HEK293T (cell line): ENCODE measurements at regions not wholly inside any gene's neighbourhood (a gene's known extent, or its start where the extent isn't known, plus 50 kb on each side); places are given as distances from the start of the nearest gene placed in this dataset.

ENCODE experiments used
- CTCF ChIA-PET: fragments of 350-600 bp; formaldehyde crosslinking; extraction: SDS; loops from one replicate; lab custom pipeline; 2021; ENCODE audit warnings: antibody characterized with exemption, inconsistent platforms; lab: Yijun Ruan, JAX
- POLR2A ChIA-PET: fragments of 350-600 bp; formaldehyde crosslinking; extraction: SDS; loops from one replicate; lab custom pipeline; 2020; ENCODE audit warnings: antibody characterized with exemption, inconsistent platforms; lab: Yijun Ruan, JAX
- DNase-seq: peaks from one replicate; pipeline ENCODE4 v3.0.0; 2012; ENCODE audit warnings: mixed read lengths; ENCODE audit errors: extremely low spot score
- ARNT ChIP-seq: fragments of 450-650 bp; IDR thresholded peaks from 2 replicates; pipeline ENCODE4 v1.6.1; 2017; ENCODE audit warnings: mild to moderate bottlenecking
- BHLHE40 ChIP-seq: fragments of 450-650 bp; IDR thresholded peaks from 2 replicates; pipeline ENCODE4 v1.6.1; 2016; ENCODE audit warnings: mild to moderate bottlenecking, moderate library complexity, borderline replicate concordance
- CTBP1 ChIP-seq: fragments of 450-650 bp; IDR thresholded peaks from 2 replicates; pipeline ENCODE4 v1.6.1; 2016; ENCODE audit warnings: borderline replicate concordance
- ELF4 ChIP-seq: fragments of 450-650 bp; IDR thresholded peaks from 2 replicates; pipeline ENCODE4 v1.6.1; 2017; ENCODE audit warnings: antibody characterized with exemption
- FOXA1 ChIP-seq: fragments of 450-650 bp; IDR thresholded peaks from 2 replicates; pipeline ENCODE4 v1.6.1; 2016; ENCODE audit warnings: mild to moderate bottlenecking
- FOXK2 ChIP-seq: fragments of 450-650 bp; IDR thresholded peaks from 2 replicates; pipeline ENCODE4 v1.6.1; 2016; ENCODE audit warnings: mild to moderate bottlenecking
- FOXM1 ChIP-seq: fragments of 450-650 bp; IDR thresholded peaks from 2 replicates; pipeline ENCODE4 v1.6.1; 2017; ENCODE audit warnings: mild to moderate bottlenecking, borderline replicate concordance
- HDGF ChIP-seq: fragments of 450-650 bp; IDR thresholded peaks from 2 replicates; pipeline ENCODE4 v1.6.1; 2017; ENCODE audit warnings: antibody characterized with exemption, borderline replicate concordance
- L3MBTL2 ChIP-seq: fragments of 450-650 bp; conservative IDR thresholded peaks from 2 replicates; pipeline ENCODE4 v1.6.1; 2016; ENCODE audit warnings: mild to moderate bottlenecking
- LEF1 ChIP-seq: fragments of 450-650 bp; IDR thresholded peaks from 2 replicates; pipeline ENCODE4 v1.6.1; 2017; ENCODE audit warnings: mild to moderate bottlenecking, borderline replicate concordance
- NFRKB ChIP-seq: fragments of 450-650 bp; IDR thresholded peaks from 2 replicates; pipeline ENCODE4 v1.6.1; 2016; ENCODE audit warnings: mild to moderate bottlenecking, moderate library complexity
- SP1 ChIP-seq: fragments of 450-650 bp; IDR thresholded peaks from 2 replicates; pipeline ENCODE4 v1.6.1; 2017
- SUZ12 ChIP-seq: fragments of 450-650 bp; IDR thresholded peaks from 2 replicates; pipeline ENCODE4 v1.6.1; 2016; ENCODE audit warnings: mild to moderate bottlenecking
- TARDBP ChIP-seq: fragments of 450-650 bp; IDR thresholded peaks from 2 replicates; pipeline ENCODE4 v1.6.1; 2016
- ZNF384 ChIP-seq: fragments of 450-650 bp; IDR thresholded peaks from 2 replicates; pipeline ENCODE4 v1.6.1; 2016
- TF ChIP-seq, protein P1 (sequence below): fragments of 450-650 bp; IDR thresholded peaks from 2 replicates; pipeline ENCODE4 v1.6.1; 2016

DNA sequence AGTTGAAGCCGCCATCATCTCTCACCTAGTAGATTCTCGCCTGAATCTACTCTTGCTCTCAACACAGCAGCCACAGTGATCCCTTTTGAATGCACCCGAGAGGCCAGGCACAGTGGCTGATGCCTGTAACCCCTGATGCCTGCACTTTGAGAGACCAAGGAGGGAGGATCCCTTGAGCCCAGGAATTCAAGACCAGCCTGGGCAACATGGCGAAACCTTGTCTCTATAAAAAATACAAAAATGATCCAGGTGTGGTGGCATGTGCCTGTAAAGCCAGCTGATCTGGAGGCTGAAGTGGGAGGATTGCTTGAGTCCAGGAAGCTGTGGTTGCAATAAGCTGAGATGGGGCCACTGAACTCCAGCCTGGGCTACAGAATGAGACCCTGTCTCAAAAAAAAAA, 60.3 kb upstream of the EML4 start:
- no peak for TF ChIP-seq CTBP1
- TF ChIP-seq, protein P1, sequence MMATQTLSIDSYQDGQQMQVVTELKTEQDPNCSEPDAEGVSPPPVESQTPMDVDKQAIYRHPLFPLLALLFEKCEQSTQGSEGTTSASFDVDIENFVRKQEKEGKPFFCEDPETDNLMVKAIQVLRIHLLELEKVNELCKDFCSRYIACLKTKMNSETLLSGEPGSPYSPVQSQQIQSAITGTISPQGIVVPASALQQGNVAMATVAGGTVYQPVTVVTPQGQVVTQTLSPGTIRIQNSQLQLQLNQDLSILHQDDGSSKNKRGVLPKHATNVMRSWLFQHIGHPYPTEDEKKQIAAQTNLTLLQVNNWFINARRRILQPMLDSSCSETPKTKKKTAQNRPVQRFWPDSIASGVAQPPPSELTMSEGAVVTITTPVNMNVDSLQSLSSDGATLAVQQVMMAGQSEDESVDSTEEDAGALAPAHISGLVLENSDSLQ = no peak
- no peak for TF ChIP-seq HDGF
- POLR2A ChIA-PET = no interaction called here
- DNase-seq = no peak
- CTCF ChIA-PET = no interaction called here

DNA sequence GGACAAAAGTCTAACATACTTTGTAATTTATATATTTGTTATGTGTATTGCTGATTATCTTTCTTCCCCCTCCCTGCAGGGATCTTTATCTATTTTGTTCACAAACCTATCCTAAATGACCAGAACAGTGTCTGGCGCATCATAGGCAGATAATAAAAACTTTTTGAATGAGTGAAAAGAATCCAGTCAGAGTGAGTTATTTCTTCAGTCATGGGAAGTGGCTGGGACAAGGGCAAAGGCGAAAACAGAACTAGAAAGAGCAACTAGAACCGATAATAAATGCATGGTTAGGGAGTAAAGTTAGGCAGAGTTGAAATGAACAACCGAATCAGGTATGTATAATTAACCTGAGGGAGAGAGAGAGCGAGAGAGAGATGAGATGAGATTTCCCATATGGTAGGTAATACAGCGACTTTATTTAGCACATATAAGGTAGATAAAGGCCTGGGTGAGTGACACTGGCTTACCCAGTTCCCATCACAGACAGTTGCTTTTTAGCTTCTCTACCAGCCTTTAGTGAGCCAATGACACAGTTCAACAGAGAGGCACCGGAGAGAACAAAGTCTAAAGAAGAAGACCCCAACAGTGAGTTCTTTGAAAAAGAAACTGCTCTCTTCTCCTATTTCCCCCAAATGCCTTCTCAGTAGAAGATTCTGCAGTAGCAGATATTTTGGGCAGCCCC, 59.1 kb upstream of the EML4 start:
- CTCF ChIA-PET = interaction anchor here (0.5 to 0.9 kb wide), 2 partner anchors 10 to 18 kb away, joined by 3 read pairs; no protein-coding TSS in a partner anchor
- no peak for DNase-seq
- POLR2A ChIA-PET = no interaction called here
- no peak for TF ChIP-seq TARDBP
- no peak for TF ChIP-seq ELF4
- no peak for TF ChIP-seq FOXM1
- TF ChIP-seq FOXK2 = no peak
- no peak for TF ChIP-seq NFRKB
- TF ChIP-seq CTBP1 = no peak
- no peak for TF ChIP-seq BHLHE40
- no peak for TF ChIP-seq SUZ12

DNA sequence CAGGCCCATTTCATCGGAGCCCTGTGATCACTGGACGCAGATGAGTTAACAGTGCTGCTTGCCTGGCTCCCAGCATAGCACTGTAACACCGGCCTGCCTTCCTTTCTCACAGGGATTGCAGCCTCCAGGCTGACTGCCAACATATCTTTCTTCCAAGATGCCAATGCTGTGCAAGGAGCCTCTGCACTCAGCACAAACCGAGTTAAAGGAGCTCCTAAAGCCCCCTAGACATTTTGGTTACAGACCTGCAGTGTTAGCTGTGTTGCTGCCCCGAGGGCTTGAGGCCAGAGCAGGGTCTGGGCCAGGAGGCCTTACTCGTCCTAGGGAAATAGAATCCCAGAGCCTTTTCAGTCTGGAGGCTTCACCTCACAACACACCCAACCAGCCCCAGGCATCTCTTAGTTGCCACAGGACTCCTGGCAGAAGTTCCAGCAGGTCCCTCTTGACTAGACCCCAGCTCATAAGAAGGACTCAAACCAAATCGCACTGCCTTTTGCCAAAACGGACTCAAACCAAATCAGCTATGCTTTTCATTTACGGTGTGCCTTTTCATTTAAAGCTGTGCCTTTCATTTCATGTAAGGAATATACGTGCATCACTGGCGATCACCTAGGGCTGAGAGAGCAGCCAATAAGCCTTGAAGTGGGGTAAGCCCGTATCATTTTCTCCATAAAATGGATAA, 58.4 kb upstream of the EML4 start:
- DNase-seq = no peak
- CTCF ChIA-PET = interaction anchor here (0.5 to 0.9 kb wide), 3 partner anchors 11 to 23 kb away, joined by 3 read pairs; no protein-coding TSS in a partner anchor
- TF ChIP-seq ZNF384 (no peak), HDGF (no peak), CTBP1 (no peak), ARNT (no peak), FOXK2 (no peak), FOXA1 (no peak), ELF4 (no peak), BHLHE40 (no peak), NFRKB (no peak)
- TF ChIP-seq, protein P1 = no peak
- POLR2A ChIA-PET = no interaction called here

DNA sequence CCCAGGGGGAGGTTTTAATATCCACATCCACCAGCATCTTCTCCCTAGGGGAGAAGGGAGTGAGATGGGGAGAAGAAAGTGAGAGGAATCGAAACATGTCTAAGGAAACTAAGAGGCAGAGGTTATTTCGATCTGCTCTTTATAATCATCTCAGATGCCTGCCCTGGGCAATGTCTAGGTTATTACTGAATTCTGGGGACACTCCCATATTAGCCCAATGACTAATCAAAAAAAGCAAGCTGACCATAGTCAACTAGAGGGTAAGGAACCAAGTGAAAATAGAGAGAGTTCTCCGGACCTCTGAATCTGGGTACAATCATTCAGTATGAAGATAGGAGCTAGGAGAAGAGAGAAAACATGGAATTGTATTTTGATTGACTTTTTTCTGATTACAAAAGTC, 56.7 kb upstream of the EML4 start:
- CTCF ChIA-PET = no interaction called here
- no peak for DNase-seq
- POLR2A ChIA-PET = no interaction called here
- TF ChIP-seq NFRKB (no peak), SP1 (no peak)
- TF ChIP-seq, protein P1 = no peak

DNA sequence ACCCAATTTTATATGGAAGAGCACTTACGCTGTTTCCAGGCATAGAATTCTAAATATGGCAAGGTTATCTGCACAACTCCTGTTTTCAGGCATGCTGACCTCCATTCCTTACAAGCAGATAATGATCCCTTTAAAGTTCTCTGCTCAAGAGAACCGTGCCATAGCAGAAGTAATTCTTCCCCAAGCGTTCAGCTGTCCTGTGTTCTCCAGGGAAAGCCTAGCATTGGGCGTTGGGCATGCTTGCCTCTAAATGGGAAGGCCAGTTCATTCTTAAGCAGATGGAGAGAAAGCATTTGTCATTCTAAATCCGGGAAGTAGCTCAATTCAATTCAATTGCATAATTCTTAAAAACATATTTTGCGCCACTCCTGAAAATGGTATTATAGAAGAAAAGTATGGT, 55.7 kb upstream of the EML4 start:
- no peak for DNase-seq
- POLR2A ChIA-PET = no interaction called here
- CTCF ChIA-PET = no interaction called here
- TF ChIP-seq FOXA1 (no peak), L3MBTL2 (no peak), SP1 (no peak), ARNT (no peak), FOXM1 (no peak), LEF1 (no peak), BHLHE40 (no peak), ELF4 (no peak), SUZ12 (no peak), HDGF (no peak), CTBP1 (no peak), TARDBP (no peak), FOXK2 (no peak), ZNF384 (no peak), NFRKB (no peak)
- TF ChIP-seq, protein P1 = no peak

DNA sequence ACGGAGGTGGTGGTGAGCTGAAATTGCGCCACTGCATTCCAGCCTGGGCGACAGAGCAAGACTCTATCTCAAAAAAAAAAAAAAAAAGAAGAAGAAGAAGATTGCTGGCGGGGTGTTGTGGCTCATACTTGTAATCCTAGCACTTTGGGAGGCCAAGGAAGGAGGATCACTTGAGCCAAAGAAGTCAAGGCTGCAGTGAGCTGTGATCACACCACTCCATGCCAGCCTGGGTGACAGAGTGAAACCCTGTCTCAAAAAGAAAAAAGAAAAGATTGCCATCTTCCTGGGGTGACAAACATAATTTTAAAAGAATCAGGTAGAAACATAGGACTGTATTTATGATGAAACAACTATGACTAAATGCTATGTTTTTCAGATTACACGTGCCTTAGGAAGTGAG, 55.1 kb upstream of the EML4 start:
- no peak for TF ChIP-seq FOXA1
- TF ChIP-seq HDGF = no peak
- no peak for TF ChIP-seq SUZ12
- no peak for TF ChIP-seq FOXM1
- no peak for TF ChIP-seq FOXK2
- TF ChIP-seq SP1 = no peak
- no peak for TF ChIP-seq NFRKB
- no peak for TF ChIP-seq BHLHE40
- ChIA-PET CTCF (no interaction called here), POLR2A (no interaction called here)
- no peak for DNase-seq
